NCI-H748 (cell line): ENCODE measurements at regions not wholly inside any gene's neighbourhood (a gene's known extent, or its start where the extent isn't known, plus 50 kb on each side); places are given as distances from the start of the nearest gene placed in this dataset.

Source experiments
- DNase-seq: peaks from one replicate; lab custom pipeline; 2025; ENCODE audit not compliant: unreplicated experiment; lab: John Stamatoyannopoulos, UW

- peak; percentile 32 for DNase-seq
Observed at GRCh38 chr3:178443634-178444033, 92.6 kb upstream of the KCNMB2 start.

DNA sequence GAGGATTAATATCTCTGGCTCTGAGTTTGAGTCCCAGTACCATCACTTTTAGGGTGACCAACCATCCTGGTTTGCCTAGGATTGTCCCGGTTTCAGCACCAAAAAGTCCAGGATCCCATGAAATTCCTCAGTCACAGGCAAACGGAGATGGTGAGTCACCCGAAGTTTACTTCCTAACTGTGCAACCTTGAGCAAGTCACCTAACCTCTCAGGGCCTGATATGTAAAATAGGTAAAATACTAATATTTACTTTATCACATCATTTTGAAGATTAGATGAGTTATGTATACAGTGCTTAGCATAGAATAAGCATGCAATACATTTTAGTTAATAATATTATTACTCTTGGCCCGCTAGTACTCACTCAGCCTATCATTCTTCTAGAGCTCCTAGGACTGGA is 91.1 kb upstream of the KCNMB2 start:
- no peak for DNase-seq

GRCh38 chr3:178446059-178446458 is 90.2 kb upstream of the KCNMB2 start:
- peak; percentile 34 for DNase-seq

GRCh38 chr3:178450476-178450875 is 85.8 kb upstream of the KCNMB2 start:
- no peak for DNase-seq

- peak; percentile 66 for DNase-seq
Observed at GRCh38 chr3:178451799-178452198, 84.4 kb upstream of the KCNMB2 start.

GRCh38 chr3:178454726-178455125 is 81.5 kb upstream of the KCNMB2 start:
- DNase-seq, result no peak

DNA sequence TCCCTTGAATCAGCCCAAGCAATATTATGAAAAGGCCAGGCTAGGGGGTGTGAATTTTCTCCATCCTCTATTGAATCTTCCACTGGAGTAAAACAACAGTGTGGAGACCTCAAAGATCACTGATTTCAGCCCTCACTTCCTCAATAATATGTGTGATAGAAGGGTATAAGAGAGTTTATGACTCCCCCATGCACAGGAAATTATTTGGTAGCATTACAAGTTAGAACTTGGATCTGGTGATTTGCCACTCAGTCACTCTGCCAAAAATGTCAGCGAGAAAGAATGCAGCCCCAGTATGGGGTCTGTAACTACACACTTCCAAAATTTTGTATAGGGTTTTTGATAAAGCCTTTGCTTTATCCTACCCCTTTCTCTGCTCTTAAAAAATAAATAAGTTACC is 81.0 kb upstream of the KCNMB2 start:
- no peak for DNase-seq

DNA sequence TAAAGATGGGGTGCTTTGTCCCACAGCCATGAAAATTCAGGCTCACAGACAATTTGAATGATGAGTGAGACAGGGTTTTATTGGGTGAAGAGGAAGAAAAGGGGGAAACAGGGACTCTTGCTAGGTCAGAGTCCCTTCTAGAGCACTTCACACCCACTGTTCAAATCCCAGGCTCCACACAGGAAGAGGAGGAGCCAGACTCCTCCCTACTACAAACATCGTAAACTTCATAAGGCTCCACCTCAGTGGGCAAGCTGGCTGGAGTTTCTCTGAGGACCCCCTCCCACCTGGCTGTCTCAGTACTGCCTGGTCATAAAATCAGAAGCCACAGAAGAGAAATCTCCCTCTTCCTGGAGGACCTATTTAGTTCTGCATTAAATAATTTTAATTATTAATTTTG is 80.3 kb upstream of the KCNMB2 start:
- DNase-seq, result peak; percentile 24

DNA sequence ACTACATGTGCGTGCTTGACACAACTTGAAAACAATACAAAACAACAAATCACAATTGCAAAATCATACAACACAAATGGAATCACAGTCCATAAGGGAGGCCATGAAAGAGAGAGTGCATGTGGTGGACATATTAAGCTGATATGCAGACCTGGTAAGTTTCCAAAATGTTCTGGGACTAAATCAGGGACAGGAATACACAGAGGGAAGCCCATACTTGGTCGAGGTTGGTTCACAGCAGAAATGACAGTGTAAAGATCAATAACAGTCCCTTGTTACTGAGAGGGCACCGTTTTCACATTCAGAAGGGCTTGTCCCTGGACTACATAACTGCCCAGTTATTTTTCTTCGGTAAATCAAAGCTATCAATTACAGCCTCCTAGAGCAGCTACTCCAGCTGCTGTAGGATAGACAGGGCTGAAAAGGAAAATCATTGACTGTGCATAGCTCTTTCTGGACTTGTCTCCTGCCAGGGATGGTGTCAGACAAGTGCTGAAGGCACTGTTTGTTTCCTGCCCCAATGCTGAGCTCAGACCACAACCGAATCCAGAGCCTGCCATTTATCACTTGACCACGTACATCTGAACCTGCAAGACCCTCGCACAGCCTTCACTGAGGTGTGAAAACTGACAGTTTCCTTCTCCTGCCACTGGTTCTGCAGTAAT is 79.5 kb upstream of the KCNMB2 start:
- peak; percentile 4 for DNase-seq

- DNase-seq, result no peak
Observed at GRCh38 chr3:178457511-178457910, 78.7 kb upstream of the KCNMB2 start.

DNA sequence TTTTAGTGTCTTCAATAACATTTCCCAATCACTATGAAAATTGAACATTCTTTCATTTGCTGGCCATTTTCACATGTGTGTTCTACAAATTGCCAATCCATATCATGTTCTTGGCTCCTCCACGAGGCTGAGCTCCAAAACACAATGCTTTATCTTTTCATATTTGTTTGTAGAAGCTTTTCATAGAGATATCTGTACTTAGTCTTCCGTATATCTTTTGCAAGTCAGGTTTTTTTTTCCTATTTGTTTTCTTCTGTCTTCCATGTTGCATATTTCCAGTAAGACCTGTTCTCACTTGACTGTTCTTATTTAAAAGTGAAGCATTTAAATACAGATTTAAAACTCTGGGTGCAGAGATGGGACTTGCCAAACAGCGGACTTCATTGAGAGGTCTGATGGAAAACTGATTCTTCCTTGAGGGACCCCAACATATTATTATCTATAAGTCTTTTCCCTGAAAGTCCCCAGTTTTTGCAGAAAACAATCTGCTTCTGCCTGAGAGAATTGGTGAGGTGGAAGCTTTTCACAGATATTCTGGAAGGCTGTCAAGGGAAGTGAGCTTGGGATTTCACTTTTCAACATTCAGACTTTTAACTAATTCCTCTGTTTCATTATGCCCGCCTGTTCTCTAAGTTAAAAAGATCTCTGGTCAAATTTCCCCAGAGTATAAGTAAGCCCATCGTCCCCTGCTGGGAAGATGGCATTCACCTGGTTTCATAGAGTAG is 77.8 kb upstream of the KCNMB2 start:
- no peak for DNase-seq

DNA sequence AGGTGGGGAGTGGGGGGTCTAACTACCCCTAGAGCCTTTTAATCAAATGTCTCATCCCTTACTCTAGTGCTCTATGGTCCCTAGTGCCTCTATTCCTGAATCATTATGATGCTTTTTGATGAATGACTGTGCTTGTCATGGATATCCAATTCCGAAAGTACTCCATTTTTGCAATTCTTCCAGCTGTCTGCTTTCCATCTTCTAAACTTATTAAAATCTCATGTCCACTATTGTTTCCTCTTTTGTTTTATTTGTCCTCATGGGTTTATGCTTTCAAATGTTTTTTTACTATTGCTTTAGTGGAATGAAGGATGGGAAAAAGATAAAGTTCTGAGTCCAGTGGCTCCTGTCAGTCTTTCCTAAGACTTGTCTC is 77.2 kb upstream of the KCNMB2 start:
- DNase-seq, result no peak

DNA sequence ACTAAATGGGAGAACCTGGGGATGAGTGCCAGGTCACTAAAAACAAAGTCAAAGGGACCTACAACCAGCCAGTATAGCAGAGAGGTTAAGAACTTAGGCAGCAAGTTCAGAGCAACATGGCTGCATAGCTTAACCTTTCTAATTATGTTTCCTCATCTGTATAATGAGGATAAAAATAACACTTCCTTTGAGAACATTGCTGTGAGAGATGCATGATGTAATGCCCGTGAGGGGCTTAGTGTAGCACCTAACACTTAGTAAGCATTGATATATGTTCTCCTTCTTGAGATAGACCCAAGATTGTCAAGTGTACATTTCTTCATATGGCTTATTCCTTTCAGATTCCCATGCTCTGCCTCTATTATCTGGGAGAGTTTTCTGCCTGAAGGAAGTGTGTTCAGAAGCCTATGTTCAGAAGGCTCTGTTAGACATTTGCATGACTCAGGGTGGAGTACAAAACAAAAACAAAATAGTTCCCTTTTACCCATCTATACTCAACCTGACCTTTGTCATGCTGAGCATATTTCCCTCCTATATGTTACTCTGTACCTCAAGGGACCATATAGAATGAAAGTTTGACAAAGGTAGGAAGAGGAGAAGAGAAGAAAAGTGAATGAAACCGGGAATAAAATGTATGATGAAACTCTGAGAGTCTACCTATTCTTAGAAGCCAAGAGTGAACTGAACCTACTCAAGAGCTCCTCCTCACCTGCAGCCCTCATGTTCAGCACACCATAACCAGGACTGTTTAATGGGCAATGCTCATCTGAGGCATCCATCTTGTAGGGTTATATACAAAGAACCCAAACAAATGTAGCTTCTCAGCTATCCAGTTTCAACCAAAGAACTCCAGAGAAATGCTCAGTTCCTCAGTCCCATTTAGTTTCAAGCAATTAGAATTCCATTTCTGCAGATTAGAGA is 70.7 kb upstream of the KCNMB2 start:
- DNase-seq, result no peak

DNA sequence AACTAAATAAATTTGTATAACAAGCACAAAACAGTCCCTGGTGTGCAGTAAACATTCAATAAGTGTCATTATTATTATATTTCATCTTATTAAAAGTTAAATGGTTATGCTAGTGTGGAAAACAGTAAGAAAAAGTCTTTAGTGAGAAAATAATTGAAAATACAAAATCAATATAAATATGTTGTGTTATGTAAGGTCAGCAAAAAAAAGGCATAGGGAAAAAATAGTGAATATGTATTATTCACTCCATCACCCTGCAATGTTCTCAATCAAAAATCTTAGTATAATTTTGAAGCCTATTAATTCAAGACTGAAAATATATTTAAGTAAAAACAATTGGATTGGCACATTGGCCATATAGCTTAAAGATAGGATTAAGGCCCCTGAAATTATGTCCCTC is 63.3 kb upstream of the KCNMB2 start:
- no peak for DNase-seq

DNA sequence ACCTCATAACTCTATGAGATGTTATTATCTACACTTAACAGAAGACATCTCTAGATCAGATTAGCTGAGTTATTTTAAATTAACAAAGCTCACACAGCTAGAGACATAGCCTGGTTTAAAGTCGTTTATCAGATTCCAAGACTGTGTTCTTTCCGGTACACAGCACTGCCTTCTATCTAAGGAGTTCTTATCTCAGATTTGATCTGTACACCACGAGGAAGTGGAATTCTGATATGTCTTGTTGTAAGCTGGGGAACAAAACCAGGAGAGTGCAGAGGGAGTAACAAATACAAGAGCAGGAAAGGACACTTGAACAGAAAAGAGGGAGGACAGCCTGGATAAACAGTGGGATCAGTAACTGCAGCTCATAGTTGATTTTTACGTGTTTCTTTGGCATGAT is 61.7 kb upstream of the KCNMB2 start:
- DNase-seq, result no peak

DNA sequence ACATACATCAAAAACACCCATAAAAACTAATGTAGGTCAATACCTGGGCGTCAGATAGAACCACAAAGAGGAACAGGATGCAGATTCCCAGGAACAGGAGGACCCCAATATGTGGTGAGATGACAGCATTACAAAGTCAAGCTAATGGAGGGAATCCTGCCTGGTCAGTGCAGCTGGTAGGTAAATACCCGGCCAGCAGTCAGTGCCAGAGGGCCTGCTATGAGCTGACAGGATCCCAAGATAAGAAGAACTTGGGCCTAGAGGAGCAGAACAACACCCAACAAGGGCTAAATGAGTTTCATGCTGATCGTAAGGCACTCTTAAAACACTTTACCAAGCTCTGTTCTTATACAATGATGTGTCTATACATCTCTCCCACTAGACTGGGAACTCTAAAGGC is 61.2 kb upstream of the KCNMB2 start:
- DNase-seq, result no peak

- DNase-seq, result no peak
Observed at GRCh38 chr3:178476886-178477285, 59.4 kb upstream of the KCNMB2 start.

DNA sequence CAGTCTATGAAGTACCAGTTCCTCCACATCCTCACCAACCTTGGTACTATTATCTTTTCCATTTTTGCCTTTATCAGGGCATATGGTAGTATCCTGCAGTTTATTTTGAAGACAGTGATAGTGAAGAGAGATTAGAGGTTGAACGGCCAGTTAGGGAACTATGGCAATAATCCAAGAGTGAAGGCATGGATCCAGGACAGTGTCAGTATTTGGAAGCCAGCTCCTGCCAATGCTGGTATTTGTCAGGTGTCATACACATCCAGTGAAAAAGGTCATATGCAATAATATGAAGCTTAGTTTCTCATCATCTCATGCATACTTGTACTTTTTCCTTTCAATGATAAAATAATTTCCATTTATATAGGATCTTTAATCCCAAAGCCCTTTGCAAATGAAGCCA is 56.8 kb upstream of the KCNMB2 start:
- DNase-seq, result no peak

DNA sequence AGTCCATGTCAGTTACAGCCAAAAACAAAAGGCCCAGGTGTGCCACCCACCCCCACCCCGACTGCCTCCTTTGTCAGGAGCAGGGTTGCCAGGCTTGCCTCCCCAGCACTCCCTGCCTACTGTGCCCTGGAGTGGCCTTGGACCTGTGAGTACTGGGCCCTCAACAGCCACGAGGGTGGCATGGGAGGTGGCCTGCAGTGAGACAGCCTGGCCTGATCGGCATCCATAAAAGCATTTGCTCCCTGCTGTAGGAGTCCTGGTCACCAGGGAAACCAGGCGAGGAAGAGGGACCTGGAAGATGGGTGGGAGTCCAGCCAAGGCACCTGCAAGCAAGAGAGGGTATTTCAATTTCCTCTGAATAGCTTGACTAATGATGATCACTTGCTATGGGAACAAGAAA is 56.4 kb upstream of the KCNMB2 start:
- DNase-seq, result peak; percentile 24

DNA sequence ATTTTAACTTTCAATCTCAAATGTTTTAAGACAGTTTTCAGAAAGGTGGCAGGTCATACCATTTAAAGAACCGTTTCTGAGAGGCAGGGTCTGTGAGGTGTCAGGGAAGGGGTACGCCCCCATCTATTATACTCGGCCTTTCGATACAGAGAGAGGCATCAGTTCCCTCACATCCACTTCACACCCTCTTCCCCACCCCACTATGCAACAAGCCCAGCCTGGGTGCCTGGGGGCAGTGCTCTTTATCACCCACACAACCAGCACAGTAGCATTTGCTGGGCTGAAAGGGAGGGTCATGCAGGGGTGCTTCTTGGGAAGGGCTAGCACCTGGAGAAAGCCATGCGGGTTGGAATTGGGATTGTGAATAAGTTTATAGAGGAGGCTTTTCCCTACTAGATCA is 56.0 kb upstream of the KCNMB2 start:
- no peak for DNase-seq

DNA sequence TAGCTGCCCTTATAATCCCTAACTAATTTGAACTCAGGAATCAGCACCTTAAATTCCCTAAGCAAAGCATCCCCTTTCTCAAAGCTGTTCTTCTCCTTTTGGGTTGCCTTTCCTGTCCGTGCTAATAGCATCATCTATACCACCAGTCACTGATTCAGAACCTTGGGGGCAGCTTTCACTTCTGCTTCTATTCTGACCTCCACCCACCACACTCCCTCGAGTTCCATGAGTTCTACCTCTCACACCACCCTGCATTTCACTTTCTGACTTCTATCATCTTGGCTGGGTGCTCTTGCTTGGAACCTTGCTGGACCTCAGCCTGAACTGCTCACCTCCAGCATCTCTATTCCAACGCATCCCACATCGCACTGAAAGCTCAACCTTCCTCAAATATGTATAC is 55.4 kb upstream of the KCNMB2 start:
- DNase-seq, result no peak

DNA sequence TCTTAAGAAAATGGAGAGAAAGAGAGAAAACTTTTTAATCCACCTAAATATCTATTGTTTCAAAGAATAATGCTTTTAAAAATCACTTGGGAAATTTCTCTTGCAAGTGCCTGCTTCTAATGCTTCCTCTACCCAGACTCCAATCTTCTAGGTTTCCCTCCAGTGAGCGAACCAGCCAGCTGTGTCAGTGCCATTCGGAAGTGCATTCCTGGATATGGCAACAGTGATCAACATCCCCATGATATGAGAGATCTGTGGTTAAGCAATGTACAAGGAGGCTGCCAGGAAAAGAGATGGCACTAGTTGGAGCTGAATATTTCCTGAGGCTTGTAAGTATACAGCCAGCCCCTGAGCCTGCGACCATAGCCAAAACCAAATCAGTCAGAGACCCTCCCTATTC is 53.3 kb upstream of the KCNMB2 start:
- no peak for DNase-seq
